Stomach (tissue), 8 donors: ENCODE measurements at regions not wholly inside any gene's neighbourhood (a gene's known extent, or its start where the extent isn't known, plus 50 kb on each side); places are given as distances from the start of the nearest gene placed in this dataset.
"Not testable (repeated sequence)": the region's sequence is repeated elsewhere in the genome, so short reads cannot be mapped to it uniquely, and the experiment has no call there.

ENCODE experiments used
- DNase-seq, 2 donors: peaks; one replicate each; pipeline versions ENCODE4 v3.0.0 to v3.0.0-alpha.2; 2013 to 2019
- H3K27ac ChIP-seq, 5 donors: fragments of 200-600 bp in 4 of 5; sonication (generic) in 4 of 5; one replicate each; pipeline ENCODE4 v1.5.1; 2013 to 2019; ENCODE audit warnings: mild to moderate bottlenecking in 1 of 5, moderate library complexity in 1 of 5
- H3K27me3 ChIP-seq, 3 donors: fragments of 200-600 bp; sonication (generic); one replicate each; pipeline ENCODE4 v1.5.1; 2017 to 2019; ENCODE audit warnings: mixed run types in 1 of 3
- H3K36me3 ChIP-seq, 4 donors: fragments of 200-600 bp; sonication (generic); 1 replicate in 3 of 4; 2 replicates in 1 of 4; pipeline ENCODE4 v1.5.1; 2016 to 2019
- H3K4me1 ChIP-seq, 4 donors: fragments of 200-600 bp; sonication (generic); one replicate each; pipeline ENCODE4 v1.5.1; 2016 to 2019
- H3K4me3 ChIP-seq, 4 donors: fragments of 200-600 bp; sonication (generic) in 3 of 4; one replicate each; pipeline ENCODE4 v1.5.1; 2016 to 2019; ENCODE audit warnings: mild to moderate bottlenecking in 1 of 4
- H3K9me3 ChIP-seq, 4 donors: fragments of 200-600 bp; sonication (generic); one replicate each; pipeline ENCODE4 v1.5.1; 2016 to 2019
- EP300 ChIP-seq: sonication (generic); formaldehyde crosslinking; IDR thresholded peaks from one replicate; pipeline ENCODE4 v1.6.1; 2017; ENCODE audit warnings: antibody characterized with exemption
- POLR2A ChIP-seq, 4 donors: fragments of 450-650 bp; IDR thresholded peaks; one replicate each; pipeline ENCODE4 v1.6.1; 2016; ENCODE audit warnings: antibody characterized with exemption in 4 of 4, control low read depth in 2 of 4, mild to moderate bottlenecking in 1 of 4, moderate library complexity in 1 of 4
- POLR2AphosphoS5 ChIP-seq, 3 donors: sonication (generic); formaldehyde crosslinking; IDR thresholded peaks; one replicate each; pipeline ENCODE4 v1.6.1; 2016; ENCODE audit warnings: antibody characterized with exemption in 3 of 3
- WGBS, 5 donors: extraction: QIAGEN DNeasy Blood & Tissue Kit in 3 of 5; methylation state at CpG; one replicate each; pipeline versions ENCODE4 v1.1.5 to v1.1.7; 2013 to 2018; 5-methylcytosine and 5-hydroxymethylcytosine counted together
- intact Hi-C: fragments of 100-400 bp; cut with DNase I; formaldehyde crosslinking; loops from one replicate; pipeline ENCODE4 v1.15.1; 2023; ENCODE audit warnings: low total_unique reads
- TF ChIP-seq, protein P1 (sequence below), 7 experiments: fragments of 450-650 bp in 4 of 7; fragments of 200-600 bp in 3 of 7; sonication (generic) in 3 of 7; IDR thresholded peaks; one replicate each; pipeline ENCODE4 v1.5.1; 2016 to 2019; ENCODE audit warnings: antibody characterized with exemption in 7 of 7, control low read depth in 2 of 7, mild to moderate bottlenecking in 1 of 7
- donor health status: healthy with polysubstance abuse.
- donor health status: Bipolar disorder and iron deficiency.
- donor health status: healthy.

- TF ChIP-seq POLR2A (IDR thresholded peaks at IDR 0.05): no peak
- TF ChIP-seq EP300: no peak
- no peak for TF ChIP-seq POLR2AphosphoS5 (IDR thresholded peaks at IDR 0.05)
- TF ChIP-seq, protein P1, sequence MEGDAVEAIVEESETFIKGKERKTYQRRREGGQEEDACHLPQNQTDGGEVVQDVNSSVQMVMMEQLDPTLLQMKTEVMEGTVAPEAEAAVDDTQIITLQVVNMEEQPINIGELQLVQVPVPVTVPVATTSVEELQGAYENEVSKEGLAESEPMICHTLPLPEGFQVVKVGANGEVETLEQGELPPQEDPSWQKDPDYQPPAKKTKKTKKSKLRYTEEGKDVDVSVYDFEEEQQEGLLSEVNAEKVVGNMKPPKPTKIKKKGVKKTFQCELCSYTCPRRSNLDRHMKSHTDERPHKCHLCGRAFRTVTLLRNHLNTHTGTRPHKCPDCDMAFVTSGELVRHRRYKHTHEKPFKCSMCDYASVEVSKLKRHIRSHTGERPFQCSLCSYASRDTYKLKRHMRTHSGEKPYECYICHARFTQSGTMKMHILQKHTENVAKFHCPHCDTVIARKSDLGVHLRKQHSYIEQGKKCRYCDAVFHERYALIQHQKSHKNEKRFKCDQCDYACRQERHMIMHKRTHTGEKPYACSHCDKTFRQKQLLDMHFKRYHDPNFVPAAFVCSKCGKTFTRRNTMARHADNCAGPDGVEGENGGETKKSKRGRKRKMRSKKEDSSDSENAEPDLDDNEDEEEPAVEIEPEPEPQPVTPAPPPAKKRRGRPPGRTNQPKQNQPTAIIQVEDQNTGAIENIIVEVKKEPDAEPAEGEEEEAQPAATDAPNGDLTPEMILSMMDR (IDR thresholded peaks at IDR 0.05): no peak
- Histone ChIP-seq H3K27ac (peak overlapping the region in 2 of 5 donors; percentile 36 to 49), H3K36me3 (no peaks in the 10 kb centered on the region), H3K4me1 (peaks cover 12 to 36% (median 30%) of the 10 kb centered on the region in 4 donors), H3K9me3 (no peaks in the 10 kb centered on the region), H3K4me3 (no peak overlapping the region), H3K27me3 (no peaks in the 10 kb centered on the region)
- 44 to 58% (median 52%) methylated on average over 17 of the region's 17 CpGs for WGBS, 5 donors
- DNase-seq: peak in 1 of 2 donors; percentile 59
- intact Hi-C loops: no loop called here
Observed at GRCh38 chr2:60215386-60215901, 338.0 kb downstream of the BCL11A start.

- Histone ChIP-seq H3K27ac (peak overlapping the region in 1 of 5 donors; percentile 66), H3K4me1 (peaks cover 12 to 36% (median 30%) of the 10 kb centered on the region in 4 donors), H3K27me3 (no peaks in the 10 kb centered on the region), H3K4me3 (no peak overlapping the region), H3K36me3 (no peaks in the 10 kb centered on the region), H3K9me3 (no peaks in the 10 kb centered on the region)
- intact Hi-C loops: no loop called here
- DNase-seq: no peak
- TF ChIP-seq, protein P1 (IDR thresholded peaks at IDR 0.05): no peak
- TF ChIP-seq EP300: no peak
- TF ChIP-seq POLR2AphosphoS5 (IDR thresholded peaks at IDR 0.05): no peak
- no peak for TF ChIP-seq POLR2A (IDR thresholded peaks at IDR 0.05)
Observed at GRCh38 chr2:60214626-60214875, 338.9 kb downstream of the BCL11A start.

- H3K4me1 ChIP-seq: peaks cover 12 to 36% (median 30%) of the 10 kb centered on the region in 4 donors
- H3K9me3 ChIP-seq: no peaks in the 10 kb centered on the region
- intact Hi-C loops: no loop called here
- no peaks in the 10 kb centered on the region for H3K27me3 ChIP-seq
- DNase-seq: peak; percentile 78
- H3K4me3 ChIP-seq: peak overlapping the region in 3 of 4 donors; percentile 20 to 31 (median 31)
- no peak for TF ChIP-seq POLR2A (IDR thresholded peaks at IDR 0.05)
- TF ChIP-seq EP300: no peak
- TF ChIP-seq, protein P1 (IDR thresholded peaks at IDR 0.05): no peak
- peak in 2 of 3 donors; percentile 79 to 83 for TF ChIP-seq POLR2AphosphoS5 (IDR thresholded peaks at IDR 0.05)
- WGBS, 5 donors: 31 to 57% (median 37%) methylated on average over 16 of the region's 16 CpGs
- no peaks in the 10 kb centered on the region for H3K36me3 ChIP-seq
- peak overlapping the region; percentile 66 to 77 (median 66) for H3K27ac ChIP-seq
Observed at GRCh38 chr2:60213865-60214625, 339.4 kb downstream of the BCL11A start.

GRCh38 chr2:60212181-60212945 lies 341.1 kb downstream of the BCL11A start:
- WGBS, 5 donors: 68 to 91% (median 85%) methylated on average over 3 of the region's 3 CpGs
- Histone ChIP-seq H3K4me3 (no peak overlapping the region), H3K9me3 (no peaks in the 10 kb centered on the region), H3K4me1 (peaks cover 12 to 36% (median 30%) of the 10 kb centered on the region in 4 donors), H3K27ac (no peak overlapping the region), H3K27me3 (no peaks in the 10 kb centered on the region), H3K36me3 (no peaks in the 10 kb centered on the region)
- TF ChIP-seq EP300 (no peak), POLR2AphosphoS5 (IDR thresholded peaks at IDR 0.05) (no peak), POLR2A (IDR thresholded peaks at IDR 0.05) (no peak)
- TF ChIP-seq, protein P1 (IDR thresholded peaks at IDR 0.05): no peak
- DNase-seq: no peak
- intact Hi-C loops: no loop called here

DNA sequence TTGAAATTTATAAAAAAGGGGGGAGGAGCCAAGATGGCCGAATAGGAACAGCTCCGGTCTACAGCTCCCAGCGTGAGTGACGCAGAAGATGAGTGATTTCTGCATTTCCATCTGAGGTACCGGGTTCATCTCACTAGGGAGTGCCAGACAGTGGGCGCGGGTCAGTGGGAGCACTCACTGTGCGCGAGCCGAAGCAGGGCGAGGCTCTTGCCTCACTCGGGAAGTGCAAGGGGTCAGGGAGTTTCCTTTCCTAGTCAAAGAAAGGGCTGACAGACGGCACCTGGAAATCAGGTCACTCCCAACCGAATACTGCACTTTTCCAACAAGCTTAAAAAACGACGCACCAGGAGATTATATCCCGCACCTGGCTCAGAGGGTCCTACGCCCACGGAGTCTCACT lies 364.4 kb downstream of the BCL11A start:
- intact Hi-C loops: not testable (repeated sequence)

More for the DNA sequence above, 364.4 kb downstream of the BCL11A start:
- not testable (repeated sequence) for H3K4me3 ChIP-seq, H3K36me3 ChIP-seq, DNase-seq, H3K4me1 ChIP-seq, H3K27me3 ChIP-seq, H3K27ac ChIP-seq
- H3K9me3 ChIP-seq: peaks cover 0 to 15% (median 6%) of the 10 kb centered on the region in 4 donors
- 90 to 98% (median 96%) methylated on average over 17 to 19 of the region's 19 CpGs for WGBS, 5 donors
